Mesenchymal stem cell (in vitro differentiated cells and primary cell): ENCODE measurements at regions not wholly inside any gene's neighbourhood (a gene's known extent, or its start where the extent isn't known, plus 50 kb on each side); places are given as distances from the start of the nearest gene placed in this dataset.

Source experiments
- DNase-seq: peaks from one replicate; pipeline ENCODE4 v3.0.0-alpha.2; 2013
- H2AFZ ChIP-seq: one replicate; pipeline ENCODE4 v1.6.1; 2013; ENCODE audit warnings: low read depth, mild to moderate bottlenecking, control low read depth, inconsistent platforms, low read length, moderate library complexity
- H2AK5ac ChIP-seq: 2 replicates; pipeline ENCODE4 v1.6.1; 2013; ENCODE audit warnings: low read length, moderate library complexity, mild to moderate bottlenecking, inconsistent platforms; ENCODE audit not compliant: severe bottlenecking
- H2BK120ac ChIP-seq: one replicate; pipeline ENCODE4 v1.6.1; 2013; ENCODE audit warnings: low read depth, mild to moderate bottlenecking, inconsistent platforms, low read length, moderate library complexity
- H2BK12ac ChIP-seq, 2 experiments: one replicate each; pipeline ENCODE4 v1.6.1; 2013; ENCODE audit warnings: inconsistent platforms in 2 of 2, low read length in 2 of 2, mild to moderate bottlenecking in 2 of 2, moderate library complexity in 2 of 2, control low read depth in 1 of 2
- H2BK15ac ChIP-seq: one replicate; pipeline ENCODE4 v1.6.1; 2013; ENCODE audit warnings: mild to moderate bottlenecking, low read depth, inconsistent platforms; ENCODE audit not compliant: poor library complexity, severe bottlenecking
- H2BK5ac ChIP-seq: 2 replicates; pipeline ENCODE4 v1.6.1; 2013; ENCODE audit warnings: low read depth, mild to moderate bottlenecking, low read length, control low read depth, inconsistent platforms; ENCODE audit not compliant: poor library complexity, severe bottlenecking
- H3K14ac ChIP-seq, 2 experiments: one replicate each; pipeline ENCODE4 v1.6.1; 2013; ENCODE audit warnings: inconsistent platforms in 2 of 2, low read length in 2 of 2, control low read depth in 1 of 2, mild to moderate bottlenecking in 1 of 2, moderate library complexity in 1 of 2
- H3K18ac ChIP-seq, 2 experiments: one replicate each; pipeline ENCODE4 v1.6.1; 2013; ENCODE audit warnings: inconsistent platforms in 2 of 2, low read length in 2 of 2, control low read depth in 1 of 2, low read depth in 1 of 2, mild to moderate bottlenecking in 1 of 2
- H3K23ac ChIP-seq, 2 experiments: one replicate each; pipeline ENCODE4 v1.6.1; 2013; ENCODE audit warnings: inconsistent platforms in 2 of 2, low read length in 2 of 2, mild to moderate bottlenecking in 2 of 2, moderate library complexity in 2 of 2, control low read depth in 1 of 2
- H3K27ac ChIP-seq: 2 replicates; pipeline ENCODE4 v1.5.1; 2013; ENCODE audit warnings: mild to moderate bottlenecking, moderate library complexity, low read length, control low read depth, inconsistent platforms; ENCODE audit not compliant: poor library complexity, severe bottlenecking
- H3K27me3 ChIP-seq, 2 experiments: 2 replicates each; pipeline versions ENCODE4 v1.6.1 to v1.7.0; 2013; ENCODE audit warnings: low read length in 2 of 2, mild to moderate bottlenecking in 2 of 2, moderate library complexity in 2 of 2, control low read depth in 1 of 2, inconsistent platforms in 1 of 2; ENCODE audit not compliant: control insufficient read depth in 1 of 2, insufficient read depth in 1 of 2
- H3K36me3 ChIP-seq, 2 experiments: 2 replicates each; pipeline versions ENCODE4 v1.6.1 to v1.7.0; 2013; ENCODE audit warnings: low read length in 2 of 2, control low read depth in 1 of 2, inconsistent platforms in 1 of 2, low read depth in 1 of 2, mild to moderate bottlenecking in 1 of 2; ENCODE audit not compliant: insufficient read depth in 2 of 2, control insufficient read depth in 1 of 2
- H3K4ac ChIP-seq, 2 experiments: one replicate each; pipeline ENCODE4 v1.6.1; 2013; ENCODE audit warnings: inconsistent platforms in 2 of 2, low read length in 2 of 2, mild to moderate bottlenecking in 2 of 2, moderate library complexity in 2 of 2, control low read depth in 1 of 2, low read depth in 1 of 2
- H3K4me1 ChIP-seq: 2 replicates; pipeline ENCODE4 v1.6.1; 2013; ENCODE audit warnings: low read depth, low read length, control low read depth; ENCODE audit not compliant: control insufficient read depth, insufficient read depth
- H3K4me2 ChIP-seq: 2 replicates; pipeline ENCODE4 v1.6.1; 2013; ENCODE audit warnings: low read length, mild to moderate bottlenecking, inconsistent platforms; ENCODE audit not compliant: poor library complexity, severe bottlenecking
- H3K4me3 ChIP-seq, 2 experiments: 2 replicates each; pipeline versions ENCODE4 v1.5.1 to v1.7.0; 2013; ENCODE audit warnings: low read length in 2 of 2, mild to moderate bottlenecking in 2 of 2, control low read depth in 1 of 2, low read depth in 1 of 2; ENCODE audit not compliant: insufficient read depth in 1 of 2
- H3K79me1 ChIP-seq: replicated peaks from 2 replicates; pipeline ENCODE4 v1.6.1; 2013; ENCODE audit warnings: mild to moderate bottlenecking, control low read depth, low read length, inconsistent platforms; ENCODE audit not compliant: poor library complexity, severe bottlenecking
- H3K9ac ChIP-seq: 2 replicates; pipeline ENCODE4 v1.7.0; 2013; ENCODE audit warnings: mild to moderate bottlenecking, low read length, moderate library complexity
- H3K9me3 ChIP-seq: 2 replicates; pipeline ENCODE4 v1.7.0; 2013; ENCODE audit warnings: mild to moderate bottlenecking, low read length; ENCODE audit not compliant: control insufficient read depth
- H4K8ac ChIP-seq: one replicate; pipeline ENCODE4 v1.6.1; 2013; ENCODE audit warnings: inconsistent platforms, mild to moderate bottlenecking, low read length, moderate library complexity
- H4K91ac ChIP-seq: one replicate; pipeline ENCODE4 v1.6.1; 2013; ENCODE audit warnings: mild to moderate bottlenecking, low read length, inconsistent platforms
- WGBS: methylation state at CpG from one replicate; pipeline ENCODE4 v1.1.7; 2013; ENCODE audit warnings: mixed read lengths; 5-methylcytosine and 5-hydroxymethylcytosine counted together

DNA sequence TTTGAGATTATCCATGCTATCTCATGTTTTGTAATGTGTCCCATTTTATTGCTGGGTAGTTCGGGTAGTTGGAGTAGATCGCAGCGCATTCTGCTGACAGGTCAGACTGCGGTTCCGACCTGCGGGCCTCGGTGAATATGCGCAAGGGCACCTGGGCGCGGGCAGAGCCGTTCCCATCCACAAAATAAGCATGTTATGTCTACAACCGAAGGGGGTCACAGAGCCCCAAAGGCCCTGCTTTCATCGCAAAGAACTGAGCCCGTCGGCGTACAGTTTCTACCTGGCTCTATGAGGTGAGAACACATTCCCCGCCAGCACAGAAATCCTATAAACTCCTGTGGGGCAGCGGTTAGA lies 88.4 kb downstream of the PRKAB2 start:
- H3K27ac ChIP-seq, result no peak overlapping the region
- no peak overlapping the region for H2BK120ac ChIP-seq
- H2AFZ ChIP-seq, result no peak overlapping the region
- peak overlapping the region; percentile 61 for H4K8ac ChIP-seq
- H3K4me1 ChIP-seq, result peaks cover 11% of the 10 kb centered on the region
- WGBS, result 10% methylated on average over 17 of the region's 18 CpGs
- no peak overlapping the region for H3K14ac ChIP-seq
- no peak overlapping the region for H4K91ac ChIP-seq
- H3K9ac ChIP-seq, result peak overlapping the region; percentile 99
- H2BK15ac ChIP-seq, result peak overlapping the region; percentile 28
- H2BK5ac ChIP-seq, result no peak overlapping the region
- H2BK12ac ChIP-seq, result no peak overlapping the region
- H2AK5ac ChIP-seq, result no peak overlapping the region
- H3K9me3 ChIP-seq, result peaks cover 3% of the 10 kb centered on the region
- no peak overlapping the region for H3K18ac ChIP-seq
- peak overlapping the region in 1 of 2 experiments; percentile 89 for H3K4me3 ChIP-seq
- DNase-seq, result no peak
- H3K79me1 ChIP-seq, result no peaks in the 10 kb centered on the region
- H3K36me3 ChIP-seq, result no peaks in the 10 kb centered on the region
- no peak overlapping the region for H3K23ac ChIP-seq
- H3K4ac ChIP-seq, result no peak overlapping the region
- peak overlapping the region; percentile 86 for H3K4me2 ChIP-seq
- H3K27me3 ChIP-seq, result peaks cover 40 to 50% of the 10 kb centered on the region in 2 experiments

DNA sequence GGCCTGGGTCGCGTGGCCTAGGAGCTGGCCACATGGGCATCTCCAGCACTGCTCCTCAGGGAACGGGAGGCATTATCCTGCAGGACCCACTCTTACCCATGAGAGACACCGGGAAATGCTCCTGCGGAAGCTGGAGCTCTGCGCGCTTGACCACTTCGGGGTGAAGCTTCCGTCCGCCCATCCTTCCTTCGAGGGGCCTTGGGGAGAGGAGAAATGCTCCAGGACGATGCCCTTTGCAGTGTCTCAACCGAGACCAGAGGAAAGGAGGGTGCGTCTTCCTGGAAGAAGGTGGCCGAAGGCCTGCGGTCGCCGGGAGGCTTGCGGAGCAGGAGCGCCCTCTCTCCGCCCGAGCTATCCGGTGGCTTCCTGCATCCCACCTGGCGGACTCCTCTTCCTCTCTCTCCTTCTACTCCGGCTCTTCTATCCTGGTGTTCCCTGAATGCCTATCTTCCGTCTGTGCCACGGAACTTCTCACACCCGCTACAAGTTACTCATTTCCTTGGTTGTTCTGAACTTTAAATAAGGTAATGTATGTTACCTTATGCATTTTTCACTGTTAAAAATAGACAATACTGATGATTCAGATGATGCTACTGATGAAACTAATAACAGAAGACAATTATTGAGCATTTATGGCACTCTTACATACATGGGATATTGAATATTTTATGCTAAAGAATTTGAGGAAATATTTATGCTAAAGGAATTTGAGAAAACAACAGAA lies 91.4 kb downstream of the PRKAB2 start:
- DNase-seq, result no peak
- Histone ChIP-seq H3K14ac (no peak overlapping the region), H3K4me2 (no peak overlapping the region), H4K8ac (no peak overlapping the region), H2AK5ac (no peak overlapping the region), H3K9me3 (no peaks in the 10 kb centered on the region), H3K27ac (no peak overlapping the region), H3K4me1 (peaks cover 11% of the 10 kb centered on the region), H3K23ac (no peak overlapping the region), H2BK5ac (no peak overlapping the region), H3K79me1 (no peaks in the 10 kb centered on the region), H4K91ac (no peak overlapping the region), H2BK15ac (no peak overlapping the region), H3K4ac (no peak overlapping the region), H2AFZ (no peak overlapping the region), H3K36me3 (no peaks in the 10 kb centered on the region), H3K18ac (no peak overlapping the region), H3K9ac (no peak overlapping the region), H2BK12ac (no peak overlapping the region), H3K4me3 (no peak overlapping the region), H2BK120ac (no peak overlapping the region), H3K27me3 (peaks cover 66 to 81% of the 10 kb centered on the region in 2 experiments)
- WGBS, result 6% methylated on average over 27 of the region's 28 CpGs

DNA sequence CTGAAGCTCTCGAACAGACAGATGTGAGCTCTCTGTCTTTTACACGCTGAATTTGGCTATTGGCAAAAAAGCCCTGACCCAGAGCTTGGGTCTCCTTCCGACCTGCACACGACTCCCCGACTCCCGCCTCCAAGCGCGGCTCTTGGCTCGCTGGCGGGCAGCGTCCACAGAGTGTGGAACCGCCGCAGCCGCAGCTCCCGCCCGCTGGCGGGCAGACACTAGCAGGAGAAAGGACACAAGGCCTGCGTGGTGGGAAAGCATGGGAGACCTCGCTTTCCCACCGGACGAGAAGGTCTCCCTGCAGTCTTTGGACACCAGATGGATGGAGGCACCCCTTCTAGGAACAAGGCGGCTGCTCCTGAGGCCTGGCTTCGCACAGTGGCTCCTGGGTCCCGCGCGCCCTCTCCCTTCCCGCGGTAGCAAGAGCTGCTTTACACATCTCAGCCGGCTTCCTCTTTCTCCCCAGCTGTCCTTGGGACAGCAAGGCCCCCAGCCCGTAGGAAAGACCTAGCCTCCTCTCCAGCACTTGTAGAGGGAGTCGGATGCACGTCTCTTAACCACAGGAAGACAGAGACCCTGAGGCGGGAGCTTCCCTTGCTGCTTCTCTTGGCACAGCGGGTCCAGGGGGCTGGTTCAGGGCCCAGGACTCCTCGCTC lies 92.1 kb downstream of the PRKAB2 start:
- H4K91ac ChIP-seq, result peak overlapping the region; percentile 31
- DNase-seq, result no peak
- H2AFZ ChIP-seq, result no peak overlapping the region
- no peak overlapping the region for H2BK15ac ChIP-seq
- H3K18ac ChIP-seq, result no peak overlapping the region
- peak overlapping the region in 1 of 2 experiments; percentile 24 for H3K4me3 ChIP-seq
- H3K23ac ChIP-seq, result no peak overlapping the region
- peaks cover 11% of the 10 kb centered on the region for H3K4me1 ChIP-seq
- H3K9ac ChIP-seq, result no peak overlapping the region
- H3K36me3 ChIP-seq, result no peaks in the 10 kb centered on the region
- H2AK5ac ChIP-seq, result no peak overlapping the region
- H2BK12ac ChIP-seq, result no peak overlapping the region
- 5% methylated on average over 35 of the region's 35 CpGs for WGBS
- H3K79me1 ChIP-seq, result no peaks in the 10 kb centered on the region
- no peaks in the 10 kb centered on the region for H3K9me3 ChIP-seq
- no peak overlapping the region for H3K4me2 ChIP-seq
- peaks cover 70 to 88% of the 10 kb centered on the region in 2 experiments for H3K27me3 ChIP-seq
- H4K8ac ChIP-seq, result no peak overlapping the region
- no peak overlapping the region for H3K4ac ChIP-seq
- H2BK5ac ChIP-seq, result no peak overlapping the region
- no peak overlapping the region for H3K14ac ChIP-seq
- H2BK120ac ChIP-seq, result no peak overlapping the region
- no peak overlapping the region for H3K27ac ChIP-seq

DNA sequence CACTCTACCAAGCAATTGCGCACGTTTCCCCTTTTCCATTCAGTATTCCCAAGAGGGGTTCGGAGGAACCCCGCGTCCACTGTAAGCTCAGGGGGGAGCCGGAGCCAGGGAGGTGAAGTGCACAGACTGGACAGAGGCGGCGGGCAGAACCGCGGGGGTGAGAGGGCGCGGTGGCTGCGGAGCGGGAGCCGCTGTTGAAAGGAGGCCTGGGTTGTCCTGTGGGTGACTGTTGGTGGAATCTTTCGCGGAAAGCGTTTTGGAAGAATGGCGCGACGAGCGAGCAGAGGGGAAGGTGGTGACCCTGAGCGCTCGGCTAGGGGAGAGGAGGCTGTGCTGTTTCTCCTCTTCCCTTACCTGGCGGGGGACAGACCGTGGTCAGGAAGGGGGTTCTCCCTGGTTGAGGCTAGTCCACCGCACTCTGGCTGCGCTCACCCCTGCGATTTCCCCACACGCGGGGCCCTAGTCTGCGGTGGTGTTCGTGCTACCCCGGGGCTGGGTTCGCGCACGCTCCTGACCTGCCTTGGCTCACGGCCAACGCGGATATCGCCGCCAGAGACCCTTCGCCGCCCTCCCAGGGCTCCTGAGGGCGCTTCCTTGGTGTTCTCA lies 92.8 kb downstream of the PRKAB2 start:
- Histone ChIP-seq H3K4me3 (peak overlapping the region in 1 of 2 experiments; percentile 24), H2AK5ac (no peak overlapping the region), H3K14ac (no peak overlapping the region), H3K4me2 (no peak overlapping the region), H3K4me1 (peaks cover 6% of the 10 kb centered on the region), H3K23ac (no peak overlapping the region), H3K79me1 (no peaks in the 10 kb centered on the region), H2BK15ac (no peak overlapping the region), H3K4ac (no peak overlapping the region), H3K36me3 (no peaks in the 10 kb centered on the region), H2BK12ac (no peak overlapping the region), H3K9ac (no peak overlapping the region), H2BK5ac (no peak overlapping the region), H3K9me3 (no peaks in the 10 kb centered on the region), H2AFZ (no peak overlapping the region), H3K27me3 (peaks cover 75 to 94% of the 10 kb centered on the region in 2 experiments), H3K18ac (no peak overlapping the region), H4K8ac (no peak overlapping the region), H3K27ac (no peak overlapping the region), H4K91ac (no peak overlapping the region), H2BK120ac (no peak overlapping the region)
- 7% methylated on average over 45 of the region's 45 CpGs for WGBS
- DNase-seq, result no peak
